ENCODE measurements at regions not wholly inside any gene's neighbourhood (a gene's known extent, or its start where the extent isn't known, plus 50 kb on each side); places are given as distances from the start of the nearest gene placed in this dataset.

DNA sequence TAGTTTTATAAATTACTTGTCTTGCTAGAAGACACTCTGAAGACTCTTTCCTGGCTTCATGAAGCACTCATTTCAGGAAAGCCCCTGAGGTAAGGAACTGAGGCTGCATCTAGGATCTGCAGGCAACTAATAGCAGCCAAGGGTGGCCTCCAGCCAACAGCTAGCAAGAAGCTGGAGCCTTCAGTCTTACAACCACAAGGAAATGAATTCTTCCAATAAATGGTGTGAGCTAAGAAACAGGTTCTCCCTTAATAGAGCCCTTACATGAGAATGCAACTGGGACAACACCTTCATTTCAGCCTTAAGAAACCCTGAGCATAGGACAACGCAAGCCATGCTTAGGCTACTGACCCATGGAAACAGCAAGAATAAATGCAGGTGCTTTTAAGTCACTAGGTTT lies 254.6 kb upstream of the RBBP8 start:
- TF ChIP-seq SRF (IDR thresholded peaks at IDR 0.05; ENCODE audit: low read depth in 2 of 2, low read length in 2 of 2) (no peak), CREB1 (IDR thresholded peaks at IDR 0.05; ENCODE audit: low read depth) (no peak), ETV6 (conservative IDR thresholded peaks at IDR 0.05 in 1 of 2, IDR thresholded peaks at IDR 0.05 in 1 of 2; ENCODE audit: borderline replicate concordance in 1 of 2, low read depth in 1 of 2) (no peak), ASH2L (IDR thresholded peaks at IDR 0.05; ENCODE audit: borderline replicate concordance, low read depth) (no peak), POLR2AphosphoS5 (IDR thresholded peaks at IDR 0.05; ENCODE audit: low read length) (no peak)
- TF ChIP-seq, protein P1, sequence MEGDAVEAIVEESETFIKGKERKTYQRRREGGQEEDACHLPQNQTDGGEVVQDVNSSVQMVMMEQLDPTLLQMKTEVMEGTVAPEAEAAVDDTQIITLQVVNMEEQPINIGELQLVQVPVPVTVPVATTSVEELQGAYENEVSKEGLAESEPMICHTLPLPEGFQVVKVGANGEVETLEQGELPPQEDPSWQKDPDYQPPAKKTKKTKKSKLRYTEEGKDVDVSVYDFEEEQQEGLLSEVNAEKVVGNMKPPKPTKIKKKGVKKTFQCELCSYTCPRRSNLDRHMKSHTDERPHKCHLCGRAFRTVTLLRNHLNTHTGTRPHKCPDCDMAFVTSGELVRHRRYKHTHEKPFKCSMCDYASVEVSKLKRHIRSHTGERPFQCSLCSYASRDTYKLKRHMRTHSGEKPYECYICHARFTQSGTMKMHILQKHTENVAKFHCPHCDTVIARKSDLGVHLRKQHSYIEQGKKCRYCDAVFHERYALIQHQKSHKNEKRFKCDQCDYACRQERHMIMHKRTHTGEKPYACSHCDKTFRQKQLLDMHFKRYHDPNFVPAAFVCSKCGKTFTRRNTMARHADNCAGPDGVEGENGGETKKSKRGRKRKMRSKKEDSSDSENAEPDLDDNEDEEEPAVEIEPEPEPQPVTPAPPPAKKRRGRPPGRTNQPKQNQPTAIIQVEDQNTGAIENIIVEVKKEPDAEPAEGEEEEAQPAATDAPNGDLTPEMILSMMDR (IDR thresholded peaks at IDR 0.05 in 2 of 3, conservative IDR thresholded peaks at IDR 0.05 in 1 of 3; ENCODE audit: control insufficient read depth in 2 of 3, extremely low read depth in 1 of 3, insufficient read depth in 1 of 3, low read depth in 3 of 3, low read length in 3 of 3) = no peak

Data from GM12878 (cell line).